Esophagus muscularis mucosa (tissue), 3 donors: ENCODE measurements at regions not wholly inside any gene's neighbourhood (a gene's known extent, or its start where the extent isn't known, plus 50 kb on each side); places are given as distances from the start of the nearest gene placed in this dataset.

Experiments
- POLR2A ChIP-seq: fragments of 450-650 bp; IDR thresholded peaks from one replicate; pipeline ENCODE4 v1.6.1; 2017; ENCODE audit warnings: antibody characterized with exemption, moderate library complexity, mild to moderate bottlenecking, low read depth
- TF ChIP-seq, protein P1 (sequence below), 3 experiments: fragments of 200-600 bp in 2 of 3; fragments of 450-650 bp in 1 of 3; sonication (generic) in 2 of 3; IDR thresholded peaks; one replicate each; pipeline ENCODE4 v1.5.1; 2017 to 2019; ENCODE audit warnings: antibody characterized with exemption in 3 of 3, mild to moderate bottlenecking in 2 of 3, moderate library complexity in 1 of 3

- no peak for TF ChIP-seq POLR2A
- TF ChIP-seq, protein P1, sequence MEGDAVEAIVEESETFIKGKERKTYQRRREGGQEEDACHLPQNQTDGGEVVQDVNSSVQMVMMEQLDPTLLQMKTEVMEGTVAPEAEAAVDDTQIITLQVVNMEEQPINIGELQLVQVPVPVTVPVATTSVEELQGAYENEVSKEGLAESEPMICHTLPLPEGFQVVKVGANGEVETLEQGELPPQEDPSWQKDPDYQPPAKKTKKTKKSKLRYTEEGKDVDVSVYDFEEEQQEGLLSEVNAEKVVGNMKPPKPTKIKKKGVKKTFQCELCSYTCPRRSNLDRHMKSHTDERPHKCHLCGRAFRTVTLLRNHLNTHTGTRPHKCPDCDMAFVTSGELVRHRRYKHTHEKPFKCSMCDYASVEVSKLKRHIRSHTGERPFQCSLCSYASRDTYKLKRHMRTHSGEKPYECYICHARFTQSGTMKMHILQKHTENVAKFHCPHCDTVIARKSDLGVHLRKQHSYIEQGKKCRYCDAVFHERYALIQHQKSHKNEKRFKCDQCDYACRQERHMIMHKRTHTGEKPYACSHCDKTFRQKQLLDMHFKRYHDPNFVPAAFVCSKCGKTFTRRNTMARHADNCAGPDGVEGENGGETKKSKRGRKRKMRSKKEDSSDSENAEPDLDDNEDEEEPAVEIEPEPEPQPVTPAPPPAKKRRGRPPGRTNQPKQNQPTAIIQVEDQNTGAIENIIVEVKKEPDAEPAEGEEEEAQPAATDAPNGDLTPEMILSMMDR (IDR thresholded peaks at IDR 0.05): no peak
Measured at GRCh38 chr2:60234274-60234986, 319.0 kb downstream of the BCL11A start.
